Omental fat pad (tissue), 3 donors: ENCODE measurements at regions not wholly inside any gene's neighbourhood (a gene's known extent, or its start where the extent isn't known, plus 50 kb on each side); places are given as distances from the start of the nearest gene placed in this dataset.

Experiments
- ATAC-seq: fragments of 150-250 bp; one replicate; pipeline ENCODE4 v1.9.1; 2016; ENCODE audit warnings: mild to moderate bottlenecking, moderate library complexity; ENCODE audit not compliant: low FRiP score
- DNase-seq: peaks from one replicate; pipeline ENCODE4 v3.0.0-alpha.2; 2019; ENCODE audit warnings: low spot score
- CTCF ChIP-seq, 3 donors: fragments of 450-650 bp; IDR thresholded peaks; one replicate each; pipeline ENCODE4 v1.5.1; 2016 to 2017; ENCODE audit warnings: antibody characterized with exemption in 3 of 3, mild to moderate bottlenecking in 3 of 3, moderate library complexity in 2 of 3

GRCh38 chr5:40165789-40166728 lies 513.7 kb upstream of the PTGER4 start:
- ATAC-seq (no peak), DNase-seq (no peak)
- no peak for TF ChIP-seq CTCF (IDR thresholded peaks at IDR 0.05)

- DNase-seq (no peak), ATAC-seq (no peak)
- TF ChIP-seq CTCF (IDR thresholded peaks at IDR 0.05): no peak
Observed at GRCh38 chr5:40165106-40165788, 514.5 kb upstream of the PTGER4 start.

- ATAC-seq (no peak), DNase-seq (no peak)
- no peak for TF ChIP-seq CTCF (IDR thresholded peaks at IDR 0.05)
Observed at GRCh38 chr5:40160435-40160834, 519.3 kb upstream of the PTGER4 start.

- DNase-seq (no peak), ATAC-seq (no peak)
- no peak for TF ChIP-seq CTCF (IDR thresholded peaks at IDR 0.05)
Observed at GRCh38 chr5:40154194-40154593, 525.5 kb upstream of the PTGER4 start.

- no peak for DNase-seq
- ATAC-seq: no peak
- TF ChIP-seq CTCF (IDR thresholded peaks at IDR 0.05): no peak
Observed at GRCh38 chr5:40150896-40151295, 528.8 kb upstream of the PTGER4 start.

GRCh38 chr5:40141896-40142295 lies 537.8 kb upstream of the PTGER4 start:
- TF ChIP-seq CTCF (IDR thresholded peaks at IDR 0.05): no peak

More at GRCh38 chr5:40141896-40142295, 537.8 kb upstream of the PTGER4 start:
- ATAC-seq (no peak), DNase-seq (no peak)
